ENCODE measurements at regions not wholly inside any gene's neighbourhood (a gene's known extent, or its start where the extent isn't known, plus 50 kb on each side); places are given as distances from the start of the nearest gene placed in this dataset.
A peak's percentile ranks its signal among the peaks of the same experiment; 100 is the strongest.

GRCh38 chr4:100970414-100970813, 376.9 kb downstream of the PPP3CA start:
- DNase-seq = no peak

GRCh38 chr4:100969925-100970324, 377.4 kb downstream of the PPP3CA start:
- no peak for DNase-seq

GRCh38 chr4:100968046-100968445, 379.3 kb downstream of the PPP3CA start:
- DNase-seq = no peak

GRCh38 chr4:100963627-100964026, 383.7 kb downstream of the PPP3CA start:
- no peak for DNase-seq

- no peak for DNase-seq
Measured at GRCh38 chr4:100962698-100963097, 384.6 kb downstream of the PPP3CA start.

GRCh38 chr4:100960232-100960631, 387.1 kb downstream of the PPP3CA start:
- no peak for DNase-seq

- DNase-seq = no peak
Measured at GRCh38 chr4:100954046-100954445, 393.3 kb downstream of the PPP3CA start.

- DNase-seq = no peak
Measured at GRCh38 chr4:100953616-100954015, 393.7 kb downstream of the PPP3CA start.

- no peak for DNase-seq
Measured at GRCh38 chr4:100952590-100952989, 394.7 kb downstream of the PPP3CA start.

GRCh38 chr4:100949350-100949935, 397.9 kb downstream of the PPP3CA start:
- DNase-seq = peak; percentile 64

GRCh38 chr4:100948911-100949310, 398.4 kb downstream of the PPP3CA start:
- DNase-seq = no peak

- no peak for DNase-seq
Measured at GRCh38 chr4:100945789-100946188, 401.5 kb downstream of the PPP3CA start.

GRCh38 chr4:100938698-100939097, 408.6 kb downstream of the PPP3CA start:
- no peak for DNase-seq

GRCh38 chr4:100936661-100937375, 410.5 kb downstream of the PPP3CA start:
- DNase-seq = no peak

- DNase-seq = peak; percentile 6
Measured at GRCh38 chr4:100935090-100935489, 412.2 kb downstream of the PPP3CA start.

- peak; percentile 48 for DNase-seq
Measured at GRCh38 chr4:100933628-100934027, 413.7 kb downstream of the PPP3CA start.

- no peak for DNase-seq
Measured at GRCh38 chr4:100929758-100930157, 411.9 kb upstream of the EMCN start.

- no peak for DNase-seq
Measured at GRCh38 chr4:100929135-100929534, 411.3 kb upstream of the EMCN start.

GRCh38 chr4:100926039-100926717, 408.4 kb upstream of the EMCN start:
- DNase-seq = no peak

- DNase-seq = no peak
Measured at GRCh38 chr4:100913685-100914084, 395.9 kb upstream of the EMCN start.

- no peak for DNase-seq
Measured at GRCh38 chr4:100908540-100908939, 390.7 kb upstream of the EMCN start.

GRCh38 chr4:100907465-100908454, 389.9 kb upstream of the EMCN start:
- DNase-seq = peak; percentile 7

GRCh38 chr4:100906973-100907372, 389.2 kb upstream of the EMCN start:
- DNase-seq = no peak
